ENCODE measurements at regions not wholly inside any gene's neighbourhood (a gene's known extent, or its start where the extent isn't known, plus 50 kb on each side); places are given as distances from the start of the nearest gene placed in this dataset.

- no peak for DNase-seq (ENCODE audit: low read depth)
- TF ChIP-seq, protein P1, sequence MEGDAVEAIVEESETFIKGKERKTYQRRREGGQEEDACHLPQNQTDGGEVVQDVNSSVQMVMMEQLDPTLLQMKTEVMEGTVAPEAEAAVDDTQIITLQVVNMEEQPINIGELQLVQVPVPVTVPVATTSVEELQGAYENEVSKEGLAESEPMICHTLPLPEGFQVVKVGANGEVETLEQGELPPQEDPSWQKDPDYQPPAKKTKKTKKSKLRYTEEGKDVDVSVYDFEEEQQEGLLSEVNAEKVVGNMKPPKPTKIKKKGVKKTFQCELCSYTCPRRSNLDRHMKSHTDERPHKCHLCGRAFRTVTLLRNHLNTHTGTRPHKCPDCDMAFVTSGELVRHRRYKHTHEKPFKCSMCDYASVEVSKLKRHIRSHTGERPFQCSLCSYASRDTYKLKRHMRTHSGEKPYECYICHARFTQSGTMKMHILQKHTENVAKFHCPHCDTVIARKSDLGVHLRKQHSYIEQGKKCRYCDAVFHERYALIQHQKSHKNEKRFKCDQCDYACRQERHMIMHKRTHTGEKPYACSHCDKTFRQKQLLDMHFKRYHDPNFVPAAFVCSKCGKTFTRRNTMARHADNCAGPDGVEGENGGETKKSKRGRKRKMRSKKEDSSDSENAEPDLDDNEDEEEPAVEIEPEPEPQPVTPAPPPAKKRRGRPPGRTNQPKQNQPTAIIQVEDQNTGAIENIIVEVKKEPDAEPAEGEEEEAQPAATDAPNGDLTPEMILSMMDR (IDR thresholded peaks at IDR 0.05; ENCODE audit: insufficient read depth, low read length), result no peak
- no peak overlapping the region for H3K4me3 ChIP-seq (ENCODE audit: low read depth, low read length)
These were observed 502.3 kb downstream of the PDHA2 start for GRCh38 chr4:96342196-96342595.

DNA sequence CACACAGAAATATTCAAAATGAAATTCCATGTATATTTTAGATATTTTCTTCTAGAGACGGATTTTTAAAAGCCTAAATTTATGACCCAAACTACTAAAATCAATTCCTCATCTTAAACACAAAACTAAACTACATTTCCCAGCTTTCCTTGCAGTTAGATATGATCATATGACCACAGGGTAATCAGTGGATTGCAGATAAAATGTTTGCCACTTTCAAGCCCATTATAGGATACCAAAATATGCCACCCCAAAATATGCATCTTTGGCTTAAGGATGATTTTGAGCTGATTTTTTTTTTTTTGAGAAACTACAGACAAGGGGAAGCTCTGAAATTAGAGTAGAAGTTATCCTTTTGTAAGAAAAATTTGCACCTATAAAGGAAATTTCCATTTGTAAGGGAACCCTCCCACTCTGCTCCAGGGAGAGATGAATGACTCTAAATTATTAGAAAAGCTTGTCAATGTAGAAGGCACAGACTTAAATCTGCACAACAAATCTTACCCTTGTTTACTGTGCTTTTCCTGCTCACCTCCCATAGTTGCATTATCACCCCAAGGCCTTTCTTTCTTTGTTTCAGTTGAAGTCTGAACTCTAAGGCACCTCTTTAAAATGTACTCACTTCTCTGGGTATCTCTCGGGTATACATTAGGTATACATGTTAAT, 503.0 kb downstream of the PDHA2 start:
- TF ChIP-seq, protein P1 (IDR thresholded peaks at IDR 0.05; ENCODE audit: insufficient read depth, low read length), result no peak
- DNase-seq (ENCODE audit: low read depth), result no peak
- no peak overlapping the region for H3K4me3 ChIP-seq (ENCODE audit: low read depth, low read length)

- no peak overlapping the region for H3K4me3 ChIP-seq (ENCODE audit: low read depth, low read length)
- TF ChIP-seq, protein P1 (IDR thresholded peaks at IDR 0.05; ENCODE audit: insufficient read depth, low read length), result no peak
- DNase-seq (ENCODE audit: low read depth), result no peak
These were observed 503.9 kb downstream of the PDHA2 start for GRCh38 chr4:96343836-96344235.

DNA sequence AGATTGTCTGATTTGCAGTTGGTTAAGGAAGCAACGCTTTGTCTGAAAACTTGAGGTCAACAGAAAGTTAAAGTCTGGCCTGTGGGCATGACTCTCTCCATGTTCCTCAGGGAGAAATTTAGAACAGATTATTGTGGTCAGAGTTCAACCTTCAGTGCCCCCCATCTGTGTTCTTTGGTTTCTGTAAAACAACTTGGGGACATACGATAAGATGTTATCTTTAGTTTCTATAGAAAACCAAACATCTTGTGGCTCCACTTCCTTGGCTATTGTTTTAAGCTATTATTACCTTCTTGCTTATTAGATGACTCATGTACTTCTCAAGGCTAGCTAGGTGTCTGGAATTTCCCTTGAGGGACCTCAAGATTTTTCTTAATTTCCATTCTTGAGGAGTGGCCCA, 507.7 kb downstream of the PDHA2 start:
- TF ChIP-seq, protein P1 (IDR thresholded peaks at IDR 0.05; ENCODE audit: insufficient read depth, low read length), result no peak
- no peak overlapping the region for H3K4me3 ChIP-seq (ENCODE audit: low read depth, low read length)
- no peak for DNase-seq (ENCODE audit: low read depth)

- TF ChIP-seq, protein P1 (IDR thresholded peaks at IDR 0.05; ENCODE audit: insufficient read depth, low read length), result no peak
- H3K4me3 ChIP-seq (ENCODE audit: low read depth, low read length), result no peak overlapping the region
- no peak for DNase-seq (ENCODE audit: low read depth)
These were observed 512.2 kb downstream of the PDHA2 start for GRCh38 chr4:96352051-96352517.

- no peak overlapping the region for H3K4me3 ChIP-seq (ENCODE audit: low read depth, low read length)
- DNase-seq (ENCODE audit: low read depth), result no peak
- TF ChIP-seq, protein P1 (IDR thresholded peaks at IDR 0.05; ENCODE audit: insufficient read depth, low read length), result no peak
These were observed 514.3 kb downstream of the PDHA2 start for GRCh38 chr4:96354036-96354712.

Measured in fibroblast of the aortic adventitia (primary cell).